GM12878 (cell line): ENCODE measurements at regions not wholly inside any gene's neighbourhood (a gene's known extent, or its start where the extent isn't known, plus 50 kb on each side); places are given as distances from the start of the nearest gene placed in this dataset.

Source experiments
- ATAC-seq: fragments of 200-7000 bp; cut with Tn5 transposase; 3 replicates; pipeline ENCODE4 v1.9.1; 2020; ENCODE audit warnings: mild to moderate bottlenecking, moderate library complexity
- BruUV-seq: library from RNA; stranded (reverse); fragments of 400-500 nt; replicated peaks from 2 replicates; lab custom pipeline; 2021; lab: Mats Ljungman, UMichigan
- CTCF ChIA-PET: fragments of 300-600 bp; sonication (Branson Sonifier 250); formaldehyde crosslinking; extraction: SDS; loops from one replicate; lab custom pipeline; 2021; ENCODE audit warnings: inconsistent platforms; lab: Yijun Ruan, JAX
- POLR2A ChIA-PET: fragments of 350-600 bp; formaldehyde crosslinking; extraction: SDS; loops from one replicate; lab custom pipeline; 2021; ENCODE audit warnings: inconsistent platforms; lab: Charles Lee
- RAD21 ChIA-PET: fragments of 300-600 bp; sonication (Branson Sonifier 250); formaldehyde crosslinking; loops from one replicate; lab custom pipeline; 2023; ENCODE audit warnings: antibody characterized with exemption; ENCODE audit not compliant: unreplicated experiment; lab: Charles Lee
- SMC1A ChIA-PET: fragments of 300-600 bp; sonication (Branson Sonifier 250); formaldehyde crosslinking; loops from one replicate; lab custom pipeline; 2023; ENCODE audit not compliant: unreplicated experiment, uncharacterized antibody; lab: Charles Lee
- DNase-seq: peaks from one replicate; pipeline ENCODE4 v3.0.0-alpha.2; 2011; ENCODE audit warnings: low read depth, low spot score
- FAIRE-seq: peaks from 3 replicates; lab custom pipeline; 2011; peaks lifted over from hg19 to GRCh38; lab: Jason Lieb, UNC
- H2AFZ ChIP-seq: 2 replicates; pipeline ENCODE4 v1.6.0; 2011; ENCODE audit warnings: low read depth, low read length, control low read depth; ENCODE audit not compliant: control insufficient read depth
- H3K27ac ChIP-seq: 2 replicates; pipeline ENCODE4 v1.5.1; 2011; ENCODE audit warnings: control low read depth; ENCODE audit not compliant: control insufficient read depth, insufficient read depth
- H3K27me3 ChIP-seq, 2 experiments: replicated peaks in 1 of 2; 2 replicates each; pipeline versions ENCODE4 v1.6.0 to v1.6.1; 2011; ENCODE audit warnings: low read length in 1 of 2; ENCODE audit not compliant: control insufficient read depth in 2 of 2, insufficient read depth in 2 of 2
- H3K36me3 ChIP-seq, 2 experiments: 2 replicates each; pipeline ENCODE4 v1.5.1; 2011; ENCODE audit warnings: low read length in 1 of 2; ENCODE audit not compliant: control insufficient read depth in 2 of 2, insufficient read depth in 2 of 2
- H3K4me1 ChIP-seq: 2 replicates; pipeline ENCODE4 v1.6.1; 2011; ENCODE audit warnings: mild to moderate bottlenecking, low read length, moderate library complexity, mixed read lengths; ENCODE audit not compliant: control insufficient read depth, insufficient read depth
- H3K4me2 ChIP-seq: 2 replicates; pipeline ENCODE4 v1.6.0; 2011; ENCODE audit warnings: control low read depth; ENCODE audit not compliant: control insufficient read depth, insufficient read depth
- H3K4me3 ChIP-seq: fragments of 200-600 bp; sonication (generic); 2 replicates; pipeline ENCODE4 v1.5.1; 2016
- H3K79me2 ChIP-seq: 2 replicates; pipeline ENCODE4 v1.6.0; 2011; ENCODE audit warnings: low read length; ENCODE audit not compliant: control insufficient read depth, insufficient read depth
- H3K9ac ChIP-seq: 2 replicates; pipeline ENCODE4 v1.8.0; 2011; ENCODE audit warnings: low read length, control low read depth, mixed read lengths; ENCODE audit not compliant: control insufficient read depth, insufficient read depth
- H3K9me3 ChIP-seq: replicated peaks from 3 replicates; pipeline ENCODE4 v1.5.1; 2011; ENCODE audit warnings: mild to moderate bottlenecking, low read length; ENCODE audit not compliant: control insufficient read depth, insufficient read depth
- H4K20me1 ChIP-seq: 2 replicates; pipeline ENCODE4 v1.6.0; 2011; ENCODE audit not compliant: control insufficient read depth, insufficient read depth
- CBX5 ChIP-seq: sonication (generic); IDR thresholded peaks from 2 replicates; pipeline ENCODE4 v1.6.1; 2016; ENCODE audit warnings: low read depth, moderate library complexity, mild to moderate bottlenecking, inconsistent platforms
- CEBPB ChIP-seq, 2 experiments: fragments of 150-350 bp in 1 of 2; IDR thresholded peaks; 2 replicates each; pipeline ENCODE4 v1.6.1; 2012 to 2014; ENCODE audit warnings: low read depth in 2 of 2, low read length in 2 of 2, borderline replicate concordance in 1 of 2, inconsistent platforms in 1 of 2
- DPF2 ChIP-seq: fragments of 450-650 bp; IDR thresholded peaks from 2 replicates; pipeline ENCODE4 v1.6.1; 2017; ENCODE audit warnings: mild to moderate bottlenecking
- E2F8 ChIP-seq: fragments of 450-650 bp; IDR thresholded peaks from 2 replicates; pipeline ENCODE4 v1.6.1; 2018; ENCODE audit warnings: mild to moderate bottlenecking, low read depth, moderate library complexity; ENCODE audit not compliant: partially characterized antibody
- EZH2 ChIP-seq: IDR thresholded peaks from 2 replicates; pipeline ENCODE4 v1.6.1; 2012; ENCODE audit warnings: low read depth, mild to moderate bottlenecking, control low read depth, inconsistent platforms, low read length, borderline replicate concordance; ENCODE audit not compliant: control insufficient read depth
- KAT2A ChIP-seq: conservative IDR thresholded peaks from 2 replicates; pipeline ENCODE4 v1.6.1; 2011; ENCODE audit warnings: low read depth, low read length; ENCODE audit not compliant: control insufficient read depth
- KLF5 ChIP-seq: fragments of 450-650 bp; IDR thresholded peaks from 2 replicates; pipeline ENCODE4 v1.6.1; 2014; ENCODE audit warnings: mild to moderate bottlenecking; ENCODE audit not compliant: partially characterized antibody
- MEF2B ChIP-seq: fragments of 450-650 bp; IDR thresholded peaks from 2 replicates; pipeline ENCODE4 v1.6.1; 2018; ENCODE audit warnings: mild to moderate bottlenecking, moderate library complexity; ENCODE audit not compliant: partially characterized antibody, poor library complexity, severe bottlenecking
- PML ChIP-seq: IDR thresholded peaks from 2 replicates; pipeline ENCODE4 v1.6.1; 2012; ENCODE audit warnings: low read length, inconsistent platforms
- POLR2AphosphoS2 ChIP-seq: IDR thresholded peaks from 2 replicates; pipeline ENCODE4 v1.6.1; 2011; ENCODE audit warnings: low read depth, mild to moderate bottlenecking, low read length, improper control_type of control experiment, moderate library complexity
- RELA ChIP-seq: fragments of 450-650 bp; IDR thresholded peaks from 2 replicates; pipeline ENCODE4 v1.8.0; 2014; ENCODE audit warnings: borderline replicate concordance; ENCODE audit not compliant: partially characterized antibody
- SMARCA5 ChIP-seq: fragments of 450-650 bp; IDR thresholded peaks from 2 replicates; pipeline ENCODE4 v1.6.1; 2017; ENCODE audit warnings: mild to moderate bottlenecking
- ZZZ3 ChIP-seq: IDR thresholded peaks from 2 replicates; pipeline ENCODE4 v1.6.1; 2011; ENCODE audit warnings: low read depth; ENCODE audit not compliant: control insufficient read depth, insufficient read length
- WGBS: methylation state at CpG from one replicate; pipeline ENCODE4 v1.1.6; 2016; ENCODE audit warnings: low lambda C conversion rate; ENCODE audit not compliant: insufficient replicate concordance, insufficient coverage; ENCODE audit errors: missing lambda C conversion rate; 5-methylcytosine and 5-hydroxymethylcytosine counted together
- in situ Hi-C: fragments of 300-500 bp; cut with MboI; formaldehyde crosslinking; loops from 9 replicates; pipeline ENCODE4 v1.14.3; 2018; ENCODE audit warnings: mixed read lengths
- intact Hi-C: fragments of 100-400 bp; cut with micrococcal nuclease; formaldehyde crosslinking; loops from one replicate; pipeline ENCODE4 v1.14.2; 2022; ENCODE audit not compliant: unreplicated experiment

DNA sequence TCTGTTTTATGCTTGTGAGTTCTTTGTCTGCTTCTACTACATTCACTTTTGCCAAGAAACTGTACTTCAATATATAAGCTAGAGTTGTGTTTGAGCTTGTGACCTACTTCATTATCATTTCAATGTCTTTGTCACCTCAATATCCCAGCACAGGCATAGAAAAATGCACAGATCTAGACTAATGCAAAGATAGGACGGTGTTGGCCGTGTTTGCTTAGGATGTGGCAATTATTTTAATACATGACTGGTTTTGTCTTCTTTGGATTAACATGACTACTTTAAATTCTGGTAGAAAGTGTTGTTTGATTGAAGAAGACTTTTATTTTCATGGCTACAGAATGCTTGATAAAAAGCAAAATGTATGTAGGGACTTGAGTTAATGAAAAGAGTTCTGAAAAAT is 1075.0 kb upstream of the GJE1 start:
- SMC1A ChIA-PET = interaction anchor here (0.6 to 1.1 kb wide), 2 partner anchors 174 to 500 kb away, joined by 3 read pairs; no protein-coding TSS in a partner anchor
- Histone ChIP-seq H3K27ac (no peak overlapping the region), H3K4me3 (no peak overlapping the region), H3K27me3 (no peaks in the 10 kb centered on the region), H2AFZ (no peak overlapping the region), H3K9me3 (no peaks in the 10 kb centered on the region), H4K20me1 (no peaks in the 10 kb centered on the region), H3K4me2 (no peak overlapping the region), H3K36me3 (no peaks in the 10 kb centered on the region), H3K4me1 (no peaks in the 10 kb centered on the region), H3K79me2 (no peaks in the 10 kb centered on the region), H3K9ac (no peak overlapping the region)
- no peak for DNase-seq
- BruUV-seq = no TSS peak
- FAIRE-seq = no peak
- CTCF ChIA-PET = interaction anchor here (1.3 kb wide), 1 partner anchor 20 kb away, joined by 4 read pairs; no protein-coding TSS in a partner anchor
- no peak for ATAC-seq
- 0% methylated on average over 2 of the region's 2 CpGs for WGBS
- no peak for TF ChIP-seq MEF2B
- TF ChIP-seq CBX5 = no peak
- TF ChIP-seq POLR2AphosphoS2 = no peak
- TF ChIP-seq DPF2 = no peak
- TF ChIP-seq SMARCA5 = no peak
- RAD21 ChIA-PET = interaction anchor here (0.6 kb wide), 1 partner anchor 126 kb away, joined by 3 read pairs; no protein-coding TSS in a partner anchor
- in situ Hi-C loops = no loop called here
- POLR2A ChIA-PET = no interaction called here
- intact Hi-C loops = no loop called here

DNA sequence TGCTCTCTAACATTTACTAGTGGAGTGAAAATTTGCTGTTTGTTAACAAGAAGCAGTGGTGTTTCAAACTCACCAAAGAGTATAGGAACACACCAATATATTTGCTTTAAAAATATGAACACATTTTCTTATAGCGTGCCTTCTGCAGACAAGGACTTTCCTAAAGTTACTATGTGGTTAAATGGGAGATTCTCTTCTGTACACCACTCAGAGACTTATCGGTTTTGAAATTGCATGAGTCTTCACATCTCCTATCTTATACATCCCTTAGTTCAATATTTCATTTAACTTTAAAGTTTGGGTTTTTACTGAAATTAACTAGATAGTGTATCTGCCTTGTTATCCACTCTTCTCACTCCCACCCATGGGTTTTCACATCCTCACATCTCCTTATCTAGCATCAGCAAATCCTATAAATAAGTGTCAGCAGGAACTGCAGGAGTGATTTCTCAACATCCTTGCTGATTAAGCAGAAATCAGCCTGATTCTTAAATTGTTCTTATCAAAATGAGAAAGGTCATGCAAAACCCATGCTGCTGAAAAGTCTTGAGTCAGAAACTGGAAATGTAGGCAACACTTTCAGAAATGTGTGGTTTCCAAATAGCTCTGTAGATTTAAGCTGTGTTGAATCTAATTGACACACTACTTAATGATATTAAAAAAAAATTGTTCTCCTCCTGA is 1075.6 kb upstream of the GJE1 start:
- in situ Hi-C loops (no loop called here), intact Hi-C loops (no loop called here)
- Histone ChIP-seq H4K20me1 (no peaks in the 10 kb centered on the region), H3K36me3 (no peaks in the 10 kb centered on the region), H3K4me1 (no peaks in the 10 kb centered on the region), H3K4me2 (no peak overlapping the region), H3K9me3 (no peaks in the 10 kb centered on the region), H3K9ac (no peak overlapping the region), H3K79me2 (no peaks in the 10 kb centered on the region), H3K27ac (no peak overlapping the region), H3K27me3 (no peaks in the 10 kb centered on the region), H3K4me3 (no peak overlapping the region), H2AFZ (no peak overlapping the region)
- RAD21 ChIA-PET = no interaction called here
- DNase-seq (no peak), ATAC-seq (no peak), FAIRE-seq (no peak)
- POLR2A ChIA-PET = no interaction called here
- CTCF ChIA-PET = interaction anchor here (1.3 kb wide), 1 partner anchor 20 kb away, joined by 4 read pairs; no protein-coding TSS in a partner anchor
- SMC1A ChIA-PET = no interaction called here
- BruUV-seq = no TSS peak
- WGBS = 48% methylated on average over 2 of the region's 2 CpGs
- TF ChIP-seq EZH2 (no peak), KLF5 (no peak), RELA (no peak), E2F8 (no peak), PML (no peak), ZZZ3 (no peak), KAT2A (no peak), CEBPB (IDR thresholded peaks at IDR 0.05; ENCODE audit: borderline replicate concordance in 1 of 2, low read depth in 2 of 2, low read length in 2 of 2) (no peak)
